ENCODE measurements at regions not wholly inside any gene's neighbourhood (a gene's known extent, or its start where the extent isn't known, plus 50 kb on each side); places are given as distances from the start of the nearest gene placed in this dataset.

DNA sequence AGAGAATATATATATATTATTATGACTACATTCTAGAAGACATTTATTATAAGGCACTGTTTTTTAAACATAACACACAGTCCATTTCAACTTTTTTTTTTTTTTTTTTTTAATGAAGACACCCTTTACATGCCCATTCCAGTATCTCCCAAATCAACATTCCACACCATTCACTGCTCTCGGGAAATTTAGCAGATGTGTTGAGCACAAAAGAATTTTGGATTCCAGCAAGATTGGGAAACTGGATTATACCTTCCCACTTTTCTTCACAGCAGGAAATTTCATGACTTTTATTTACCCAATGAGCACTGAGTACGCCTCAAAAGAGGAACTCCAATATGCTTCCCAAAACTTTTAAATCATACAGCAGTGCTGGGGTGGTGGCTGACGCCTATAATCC is 333.6 kb upstream of the DAB2 start:
- TF ChIP-seq CTCF (IDR thresholded peaks at IDR 0.05): no peak
- TF ChIP-seq POLR2A (IDR thresholded peaks at IDR 0.05): no peak

All from heart left ventricle (tissue), 13 donors.